ENCODE measurements at regions not wholly inside any gene's neighbourhood (a gene's known extent, or its start where the extent isn't known, plus 50 kb on each side); places are given as distances from the start of the nearest gene placed in this dataset.

DNA sequence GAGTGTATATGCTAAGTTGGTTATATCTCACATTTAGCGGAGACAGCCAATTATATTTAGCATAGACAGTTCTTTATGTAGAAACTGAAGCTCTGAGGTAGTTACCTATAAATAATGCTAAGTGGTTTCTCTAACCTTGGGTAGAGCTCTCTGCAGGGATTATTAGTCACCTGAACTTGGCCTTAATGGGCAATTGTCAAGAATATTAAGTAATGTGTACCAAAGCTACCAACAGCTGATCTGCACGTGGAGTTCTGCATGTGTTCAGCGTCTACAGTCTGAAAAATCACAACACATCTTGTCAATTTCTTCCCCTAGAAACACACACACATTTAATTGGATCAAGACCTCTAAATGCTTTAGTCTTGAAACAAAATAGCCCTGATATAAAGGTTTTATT, 740.6 kb upstream of the FAM241A start:
- TF ChIP-seq ZBTB7A (IDR thresholded peaks at IDR 0.05; ENCODE audit: low read depth), result no peak
- TF ChIP-seq TEAD4 (IDR thresholded peaks at IDR 0.05), result no peak
- no peak for TF ChIP-seq YY1 (IDR thresholded peaks at IDR 0.05; ENCODE audit: low read depth)
- TF ChIP-seq, protein P1, sequence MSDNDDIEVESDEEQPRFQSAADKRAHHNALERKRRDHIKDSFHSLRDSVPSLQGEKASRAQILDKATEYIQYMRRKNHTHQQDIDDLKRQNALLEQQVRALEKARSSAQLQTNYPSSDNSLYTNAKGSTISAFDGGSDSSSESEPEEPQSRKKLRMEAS (IDR thresholded peaks at IDR 0.05), result no peak

All from Ishikawa (cell line).